GM12878 (cell line): ENCODE measurements at regions not wholly inside any gene's neighbourhood (a gene's known extent, or its start where the extent isn't known, plus 50 kb on each side); places are given as distances from the start of the nearest gene placed in this dataset.

Experiments
- ATAC-seq: fragments of 200-7000 bp; cut with Tn5 transposase; 3 replicates; pipeline ENCODE4 v1.9.1; 2020; ENCODE audit warnings: mild to moderate bottlenecking, moderate library complexity
- BruUV-seq: library from RNA; stranded (reverse); fragments of 400-500 nt; replicated peaks from 2 replicates; lab custom pipeline; 2021; lab: Mats Ljungman, UMichigan
- CTCF ChIA-PET: fragments of 300-600 bp; sonication (Branson Sonifier 250); formaldehyde crosslinking; extraction: SDS; loops from one replicate; lab custom pipeline; 2021; ENCODE audit warnings: inconsistent platforms; lab: Yijun Ruan, JAX
- POLR2A ChIA-PET: fragments of 350-600 bp; formaldehyde crosslinking; extraction: SDS; loops from one replicate; lab custom pipeline; 2021; ENCODE audit warnings: inconsistent platforms; lab: Charles Lee
- RAD21 ChIA-PET: fragments of 300-600 bp; sonication (Branson Sonifier 250); formaldehyde crosslinking; loops from one replicate; lab custom pipeline; 2023; ENCODE audit warnings: antibody characterized with exemption; ENCODE audit not compliant: unreplicated experiment; lab: Charles Lee
- SMC1A ChIA-PET: fragments of 300-600 bp; sonication (Branson Sonifier 250); formaldehyde crosslinking; loops from one replicate; lab custom pipeline; 2023; ENCODE audit not compliant: unreplicated experiment, uncharacterized antibody; lab: Charles Lee
- DNase-seq: peaks from one replicate; pipeline ENCODE4 v3.0.0-alpha.2; 2011; ENCODE audit warnings: low read depth, low spot score
- FAIRE-seq: peaks from 3 replicates; lab custom pipeline; 2011; peaks lifted over from hg19 to GRCh38; lab: Jason Lieb, UNC
- H2AFZ ChIP-seq: 2 replicates; pipeline ENCODE4 v1.6.0; 2011; ENCODE audit warnings: low read depth, low read length, control low read depth; ENCODE audit not compliant: control insufficient read depth
- H3K27ac ChIP-seq: 2 replicates; pipeline ENCODE4 v1.5.1; 2011; ENCODE audit warnings: control low read depth; ENCODE audit not compliant: control insufficient read depth, insufficient read depth
- H3K27me3 ChIP-seq, 2 experiments: replicated peaks in 1 of 2; 2 replicates each; pipeline versions ENCODE4 v1.6.0 to v1.6.1; 2011; ENCODE audit warnings: low read length in 1 of 2; ENCODE audit not compliant: control insufficient read depth in 2 of 2, insufficient read depth in 2 of 2
- H3K36me3 ChIP-seq, 2 experiments: 2 replicates each; pipeline ENCODE4 v1.5.1; 2011; ENCODE audit warnings: low read length in 1 of 2; ENCODE audit not compliant: control insufficient read depth in 2 of 2, insufficient read depth in 2 of 2
- H3K4me1 ChIP-seq: 2 replicates; pipeline ENCODE4 v1.6.1; 2011; ENCODE audit warnings: mild to moderate bottlenecking, low read length, moderate library complexity, mixed read lengths; ENCODE audit not compliant: control insufficient read depth, insufficient read depth
- H3K4me2 ChIP-seq: 2 replicates; pipeline ENCODE4 v1.6.0; 2011; ENCODE audit warnings: control low read depth; ENCODE audit not compliant: control insufficient read depth, insufficient read depth
- H3K4me3 ChIP-seq: fragments of 200-600 bp; sonication (generic); 2 replicates; pipeline ENCODE4 v1.5.1; 2016
- H3K79me2 ChIP-seq: 2 replicates; pipeline ENCODE4 v1.6.0; 2011; ENCODE audit warnings: low read length; ENCODE audit not compliant: control insufficient read depth, insufficient read depth
- H3K9ac ChIP-seq: 2 replicates; pipeline ENCODE4 v1.8.0; 2011; ENCODE audit warnings: low read length, control low read depth, mixed read lengths; ENCODE audit not compliant: control insufficient read depth, insufficient read depth
- H3K9me3 ChIP-seq: replicated peaks from 3 replicates; pipeline ENCODE4 v1.5.1; 2011; ENCODE audit warnings: mild to moderate bottlenecking, low read length; ENCODE audit not compliant: control insufficient read depth, insufficient read depth
- H4K20me1 ChIP-seq: 2 replicates; pipeline ENCODE4 v1.6.0; 2011; ENCODE audit not compliant: control insufficient read depth, insufficient read depth
- BCL11A ChIP-seq: IDR thresholded peaks from 2 replicates; pipeline ENCODE4 v1.6.1; 2011; ENCODE audit warnings: low read depth, low read length
- BCL3 ChIP-seq: IDR thresholded peaks from 2 replicates; pipeline ENCODE4 v1.6.1; 2011; ENCODE audit warnings: borderline replicate concordance, low read depth, mild to moderate bottlenecking, moderate library complexity, low read length; ENCODE audit not compliant: insufficient read depth, poor library complexity, severe bottlenecking
- BCLAF1 ChIP-seq: fragments of 450-650 bp; IDR thresholded peaks from 2 replicates; pipeline ENCODE4 v1.6.1; 2017; ENCODE audit warnings: antibody characterized with exemption, mild to moderate bottlenecking, moderate library complexity
- CHD4 ChIP-seq: fragments of 200-600 bp; sonication (generic); IDR thresholded peaks from 2 replicates; pipeline ENCODE4 v1.6.1; 2016; ENCODE audit warnings: mild to moderate bottlenecking
- E2F8 ChIP-seq: fragments of 450-650 bp; IDR thresholded peaks from 2 replicates; pipeline ENCODE4 v1.6.1; 2018; ENCODE audit warnings: mild to moderate bottlenecking, low read depth, moderate library complexity; ENCODE audit not compliant: partially characterized antibody
- EP300 ChIP-seq, 2 experiments: fragments of 150-350 bp in 1 of 2; IDR thresholded peaks; 2 replicates each; pipeline ENCODE4 v1.6.1; 2011 to 2012; ENCODE audit warnings: low read depth in 2 of 2, low read length in 2 of 2, borderline replicate concordance in 1 of 2, improper control_type of control experiment in 1 of 2, inconsistent platforms in 1 of 2; ENCODE audit not compliant: control insufficient read depth in 1 of 2
- HDAC2 ChIP-seq: fragments of 200-600 bp; sonication (generic); IDR thresholded peaks from 2 replicates; pipeline ENCODE4 v1.6.1; 2017
- MTA2 ChIP-seq: fragments of 450-650 bp; IDR thresholded peaks from 2 replicates; pipeline ENCODE4 v1.6.1; 2016; ENCODE audit warnings: low read depth, mild to moderate bottlenecking, moderate library complexity
- MYB ChIP-seq: fragments of 150-350 bp; IDR thresholded peaks from 2 replicates; pipeline ENCODE4 v1.6.1; 2014; ENCODE audit warnings: mild to moderate bottlenecking, low read depth, low read length, borderline replicate concordance
- NFYB ChIP-seq: IDR thresholded peaks from 2 replicates; pipeline ENCODE4 v1.6.1; 2011; ENCODE audit warnings: low read depth, mild to moderate bottlenecking, low read length, improper control_type of control experiment, moderate library complexity; ENCODE audit not compliant: insufficient read depth
- POLR2A ChIP-seq: IDR thresholded peaks from 2 replicates; pipeline ENCODE4 v1.6.1; 2011; ENCODE audit warnings: low read depth, mild to moderate bottlenecking, low read length
- POLR2AphosphoS5 ChIP-seq: IDR thresholded peaks from 2 replicates; pipeline ENCODE4 v1.6.1; 2011; ENCODE audit warnings: mild to moderate bottlenecking, low read length, inconsistent platforms
- RAD21 ChIP-seq: IDR thresholded peaks from 2 replicates; pipeline ENCODE4 v1.6.1; 2011; ENCODE audit warnings: mild to moderate bottlenecking, low read depth, low read length, moderate library complexity; ENCODE audit not compliant: insufficient read depth
- RFX5 ChIP-seq: IDR thresholded peaks from 2 replicates; pipeline ENCODE4 v1.6.1; 2011; ENCODE audit warnings: low read depth, low read length, improper control_type of control experiment
- RUNX3 ChIP-seq: IDR thresholded peaks from 2 replicates; pipeline ENCODE4 v1.6.1; 2012; ENCODE audit warnings: low read length, inconsistent platforms
- STAT3 ChIP-seq: IDR thresholded peaks from 2 replicates; pipeline ENCODE4 v1.6.1; 2011; ENCODE audit warnings: low read depth, low read length, improper control_type of control experiment
- ZNF217 ChIP-seq: fragments of 450-650 bp; IDR thresholded peaks from 2 replicates; pipeline ENCODE4 v1.6.1; 2017; ENCODE audit warnings: antibody characterized with exemption, mild to moderate bottlenecking
- ZNF384 ChIP-seq: IDR thresholded peaks from 2 replicates; pipeline ENCODE4 v1.6.1; 2012; ENCODE audit warnings: low read depth, mild to moderate bottlenecking, low read length, improper control_type of control experiment, borderline replicate concordance
- WGBS: methylation state at CpG from one replicate; pipeline ENCODE4 v1.1.6; 2016; ENCODE audit warnings: low lambda C conversion rate; ENCODE audit not compliant: insufficient replicate concordance, insufficient coverage; ENCODE audit errors: missing lambda C conversion rate; 5-methylcytosine and 5-hydroxymethylcytosine counted together
- in situ Hi-C: fragments of 300-500 bp; cut with MboI; formaldehyde crosslinking; loops from 9 replicates; pipeline ENCODE4 v1.14.3; 2018; ENCODE audit warnings: mixed read lengths
- intact Hi-C: fragments of 100-400 bp; cut with micrococcal nuclease; formaldehyde crosslinking; loops from one replicate; pipeline ENCODE4 v1.14.2; 2022; ENCODE audit not compliant: unreplicated experiment

- Histone ChIP-seq H2AFZ (peak overlapping the region; percentile 27; the same call in 1 of the 2 replicates), H4K20me1 (no peaks in the 10 kb centered on the region), H3K4me2 (peak overlapping the region; percentile 70), H3K9me3 (no peaks in the 10 kb centered on the region; the same call in 2 of the 3 replicates), H3K27ac (peak overlapping the region; percentile 96), H3K9ac (peak overlapping the region; percentile 71; the same call in 1 of the 2 replicates), H3K4me3 (no peak overlapping the region), H3K79me2 (no peaks in the 10 kb centered on the region; the same call in 1 of the 2 replicates), H3K36me3 (no peaks in the 10 kb centered on the region), H3K4me1 (peaks cover 59% of the 10 kb centered on the region), H3K27me3 (no peaks in the 10 kb centered on the region)
- SMC1A ChIA-PET, result interaction anchor here (0.6 to 6.0 kb wide), 9 partner anchors 21 to 175 kb away, joined by 3 to 96 read pairs (median 5); partner anchors contain the start of gene ARF6
- CTCF ChIA-PET, result interaction anchor here (0.6 to 6.0 kb wide), 5 partner anchors 20 to 175 kb away, joined by 3 to 68 read pairs (median 5); no protein-coding TSS in a partner anchor
- FAIRE-seq (no peak), ATAC-seq (peak; percentile 17), DNase-seq (no peak)
- POLR2A ChIA-PET, result interaction anchor here (0.6 to 5.8 kb wide), 7 partner anchors 21 to 177 kb away, joined by 3 to 62 read pairs (median 3); no protein-coding TSS in a partner anchor
- no TSS peak for BruUV-seq
- in situ Hi-C loops (no loop called here), intact Hi-C loops (no loop called here)
- RAD21 ChIA-PET, result interaction anchor here (0.9 to 7.2 kb wide), 7 partner anchors 22 to 171 kb away, joined by 3 to 110 read pairs (median 38); no protein-coding TSS in a partner anchor
- 38% methylated on average over 4 of the region's 4 CpGs for WGBS
- TF ChIP-seq MTA2 (no peak), STAT3 (no peak), CHD4 (no peak), ZNF384 (no peak), ZNF217 (no peak), RAD21 (peak; percentile 20; the same call in 1 of the 2 replicates), HDAC2 (no peak), RUNX3 (peak; percentile 35; the same call in 1 of the 2 replicates), NFYB (no peak), EP300 (IDR thresholded peaks at IDR 0.05; ENCODE audit: borderline replicate concordance in 1 of 2, control insufficient read depth in 1 of 2, low read depth in 2 of 2, low read length in 2 of 2) (no peak), E2F8 (no peak), BCL11A (0 out of 2 replicates have a peak, but pooled peaks have one; percentile 4), BCL3 (no peak), BCLAF1 (no peak), POLR2A (no peak; the same call in none of the 2 replicates), RFX5 (no peak), POLR2AphosphoS5 (no peak), MYB (no peak)
These were observed 76.0 kb downstream of the VCPKMT start for GRCh38 chr14:50040401-50040775.
